WTC11 (cell line): ENCODE measurements at regions not wholly inside any gene's neighbourhood (a gene's known extent, or its start where the extent isn't known, plus 50 kb on each side); places are given as distances from the start of the nearest gene placed in this dataset.

ENCODE experiments used
- ATAC-seq: fragments of 200-7000 bp; cut with Tn5 transposase; 2 replicates; pipeline ENCODE4 v1.10.0; 2021; ENCODE audit warnings: mild to moderate bottlenecking, moderate library complexity
- CTCF ChIA-PET: fragments of 300-600 bp; sonication (Branson Sonifier 250); formaldehyde crosslinking; loops from one replicate; lab custom pipeline; 2021; ENCODE audit warnings: antibody characterized with exemption; lab: Charles Lee
- POLR2A ChIA-PET: fragments of 350-600 bp; sonication (Branson Sonifier 250); formaldehyde crosslinking; loops from one replicate; lab custom pipeline; 2021; ENCODE audit warnings: antibody characterized with exemption; lab: Charles Lee
- DNase-seq: peaks from one replicate; pipeline ENCODE4 v3.0.0; 2021; ENCODE audit warnings: low spot score
- H3K27ac Mint-ChIP-seq: 2 replicates; pipeline ENCODE4 v1.8.0; 2021; ENCODE audit warnings: mixed read lengths
- H3K27me3 Mint-ChIP-seq: 2 replicates; pipeline ENCODE4 v1.8.0; 2021; ENCODE audit warnings: low read depth, mild to moderate bottlenecking, moderate library complexity, mixed read lengths
- H3K36me3 Mint-ChIP-seq: 2 replicates; pipeline ENCODE4 v1.8.0; 2021; ENCODE audit warnings: mixed read lengths
- H3K4me1 Mint-ChIP-seq: 2 replicates; pipeline ENCODE4 v1.8.0; 2022; ENCODE audit warnings: mixed read lengths
- H3K4me3 Mint-ChIP-seq: 2 replicates; pipeline ENCODE4 v1.8.0; 2021; ENCODE audit warnings: mild to moderate bottlenecking, moderate library complexity, mixed read lengths
- H3K9me3 Mint-ChIP-seq: 2 replicates; pipeline ENCODE4 v1.8.0; 2021; ENCODE audit warnings: mixed read lengths
- ATF1 ChIP-seq: sonication (generic); formaldehyde crosslinking; IDR thresholded peaks from 2 replicates; pipeline ENCODE4 v1.8.1; 2023; ENCODE audit warnings: mild to moderate bottlenecking, moderate library complexity, missing genetic modification reagents
- CDX4 ChIP-seq: fragments of 250-450 bp; sonication (Bioruptor Pico); IDR thresholded peaks from 2 replicates; pipeline ENCODE4 v1.9.0; 2021; ENCODE audit warnings: moderate library complexity, mild to moderate bottlenecking, inconsistent platforms, borderline replicate concordance
- CTCF ChIP-seq: fragments of 200-600 bp; IDR thresholded peaks from 2 replicates; pipeline ENCODE4 v1.8.0; 2022; ENCODE audit warnings: antibody characterized with exemption
- ESRRA ChIP-seq: sonication (generic); formaldehyde crosslinking; IDR thresholded peaks from 2 replicates; pipeline ENCODE4 v1.8.1; 2022; ENCODE audit warnings: mild to moderate bottlenecking, missing genetic modification reagents, borderline replicate concordance
- FOXK1 ChIP-seq: sonication (generic); formaldehyde crosslinking; IDR thresholded peaks from 2 replicates; pipeline ENCODE4 v1.8.0; 2022; ENCODE audit warnings: mild to moderate bottlenecking, moderate library complexity, missing genetic modification reagents
- FOXP1 ChIP-seq: sonication (generic); formaldehyde crosslinking; IDR thresholded peaks from 2 replicates; pipeline ENCODE4 v1.8.0; 2022; ENCODE audit warnings: missing genetic modification reagents, mild to moderate bottlenecking, moderate library complexity, borderline replicate concordance
- MYBL2 ChIP-seq: sonication (generic); formaldehyde crosslinking; IDR thresholded peaks from 2 replicates; pipeline ENCODE4 v1.8.1; 2023; ENCODE audit warnings: mild to moderate bottlenecking, moderate library complexity, missing genetic modification reagents
- NR3C1 ChIP-seq: sonication (generic); formaldehyde crosslinking; conservative IDR thresholded peaks from 2 replicates; pipeline ENCODE4 v1.8.1; 2023; ENCODE audit warnings: low read depth, mild to moderate bottlenecking, missing genetic modification reagents
- OVOL2 ChIP-seq: fragments of 250-450 bp; sonication (Bioruptor Pico); IDR thresholded peaks from 2 replicates; pipeline ENCODE4 v1.9.0; 2021; ENCODE audit warnings: mild to moderate bottlenecking, borderline replicate concordance
- ZNF121 ChIP-seq: sonication (generic); formaldehyde crosslinking; IDR thresholded peaks from 2 replicates; pipeline ENCODE4 v1.8.0; 2023; ENCODE audit warnings: missing genetic modification reagents
- ZNF281 ChIP-seq: sonication (generic); formaldehyde crosslinking; IDR thresholded peaks from 2 replicates; pipeline ENCODE4 v1.8.0; 2023; ENCODE audit warnings: mild to moderate bottlenecking, missing genetic modification reagents
- ZNF532 ChIP-seq: fragments of 250-450 bp; sonication (Bioruptor Pico); IDR thresholded peaks from 2 replicates; pipeline ENCODE4 v1.9.0; 2021; ENCODE audit warnings: mild to moderate bottlenecking, borderline replicate concordance
- TF ChIP-seq, protein P1 (sequence below): sonication (generic); formaldehyde crosslinking; conservative IDR thresholded peaks from 2 replicates; pipeline ENCODE4 v1.8.1; 2023; ENCODE audit warnings: mild to moderate bottlenecking, low read depth, missing genetic modification reagents, moderate library complexity

DNA sequence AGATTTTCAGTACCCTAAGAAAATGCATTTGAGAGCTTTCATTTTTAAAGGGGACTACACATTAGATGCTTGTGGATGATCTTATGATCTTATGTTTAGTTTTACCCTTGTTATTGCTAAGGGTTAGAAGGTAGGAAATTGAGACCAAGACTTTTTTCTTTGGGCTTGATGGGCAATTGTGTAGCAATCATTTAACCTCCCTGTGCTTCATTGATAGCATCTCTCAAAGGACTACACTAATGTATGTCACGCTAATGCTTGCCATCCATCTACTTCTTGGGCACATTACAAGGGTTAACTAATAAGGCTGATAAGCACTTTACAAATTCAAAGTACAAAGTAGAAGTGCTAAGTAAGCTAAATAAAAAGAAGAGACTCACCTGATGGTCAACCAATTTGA is 189.3 kb upstream of the LRP1B start (continued):
- TF ChIP-seq ESRRA (CRISPR knock-in tag) = no peak
- TF ChIP-seq NR3C1 (CRISPR knock-in tag) = no peak
- TF ChIP-seq CTCF = no peak

DNA sequence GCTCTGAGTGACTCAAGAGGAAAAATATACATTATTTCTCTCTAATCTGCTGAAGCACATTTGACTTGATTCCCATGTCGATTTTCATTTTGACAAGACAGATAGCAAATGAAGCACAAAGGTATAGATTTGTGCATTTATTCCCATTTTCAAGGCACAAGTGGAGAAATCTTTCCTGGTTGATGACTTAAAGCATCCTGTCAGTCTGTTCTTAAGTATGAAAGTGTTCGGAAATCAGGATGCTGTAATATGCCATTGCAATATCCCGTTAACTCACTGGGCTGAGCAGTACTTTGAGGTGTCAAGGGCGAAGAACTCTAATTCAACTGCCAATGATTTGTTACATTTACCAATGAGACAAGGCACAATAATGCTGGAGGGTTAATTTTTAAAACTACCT is 185.2 kb upstream of the LRP1B start:
- no peaks in the 10 kb centered on the region for H3K4me1 Mint-ChIP-seq
- H3K27me3 Mint-ChIP-seq = no peaks in the 10 kb centered on the region
- TF ChIP-seq OVOL2 (CRISPR knock-in tag) (no peak), ZNF281 (CRISPR knock-in tag) (no peak), FOXP1 (CRISPR knock-in tag) (no peak), ATF1 (CRISPR knock-in tag) (no peak), ZNF532 (no peak), ZNF121 (CRISPR knock-in tag) (no peak), CDX4 (CRISPR knock-in tag) (no peak), FOXK1 (no peak), MYBL2 (CRISPR knock-in tag) (no peak)
- TF ChIP-seq, protein P1, sequence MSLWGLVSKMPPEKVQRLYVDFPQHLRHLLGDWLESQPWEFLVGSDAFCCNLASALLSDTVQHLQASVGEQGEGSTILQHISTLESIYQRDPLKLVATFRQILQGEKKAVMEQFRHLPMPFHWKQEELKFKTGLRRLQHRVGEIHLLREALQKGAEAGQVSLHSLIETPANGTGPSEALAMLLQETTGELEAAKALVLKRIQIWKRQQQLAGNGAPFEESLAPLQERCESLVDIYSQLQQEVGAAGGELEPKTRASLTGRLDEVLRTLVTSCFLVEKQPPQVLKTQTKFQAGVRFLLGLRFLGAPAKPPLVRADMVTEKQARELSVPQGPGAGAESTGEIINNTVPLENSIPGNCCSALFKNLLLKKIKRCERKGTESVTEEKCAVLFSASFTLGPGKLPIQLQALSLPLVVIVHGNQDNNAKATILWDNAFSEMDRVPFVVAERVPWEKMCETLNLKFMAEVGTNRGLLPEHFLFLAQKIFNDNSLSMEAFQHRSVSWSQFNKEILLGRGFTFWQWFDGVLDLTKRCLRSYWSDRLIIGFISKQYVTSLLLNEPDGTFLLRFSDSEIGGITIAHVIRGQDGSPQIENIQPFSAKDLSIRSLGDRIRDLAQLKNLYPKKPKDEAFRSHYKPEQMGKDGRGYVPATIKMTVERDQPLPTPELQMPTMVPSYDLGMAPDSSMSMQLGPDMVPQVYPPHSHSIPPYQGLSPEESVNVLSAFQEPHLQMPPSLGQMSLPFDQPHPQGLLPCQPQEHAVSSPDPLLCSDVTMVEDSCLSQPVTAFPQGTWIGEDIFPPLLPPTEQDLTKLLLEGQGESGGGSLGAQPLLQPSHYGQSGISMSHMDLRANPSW (CRISPR knock-in tag) = no peak
- H3K4me3 Mint-ChIP-seq = no peak overlapping the region
- ChIA-PET CTCF (no interaction called here), POLR2A (no interaction called here)
- DNase-seq (no peak), ATAC-seq (no peak)
- peaks cover 16% of the 10 kb centered on the region for H3K36me3 Mint-ChIP-seq
- peaks cover 37% of the 10 kb centered on the region for H3K9me3 Mint-ChIP-seq
- no peak overlapping the region for H3K27ac Mint-ChIP-seq
